ENCODE measurements at regions not wholly inside any gene's neighbourhood (a gene's known extent, or its start where the extent isn't known, plus 50 kb on each side); places are given as distances from the start of the nearest gene placed in this dataset.

DNA sequence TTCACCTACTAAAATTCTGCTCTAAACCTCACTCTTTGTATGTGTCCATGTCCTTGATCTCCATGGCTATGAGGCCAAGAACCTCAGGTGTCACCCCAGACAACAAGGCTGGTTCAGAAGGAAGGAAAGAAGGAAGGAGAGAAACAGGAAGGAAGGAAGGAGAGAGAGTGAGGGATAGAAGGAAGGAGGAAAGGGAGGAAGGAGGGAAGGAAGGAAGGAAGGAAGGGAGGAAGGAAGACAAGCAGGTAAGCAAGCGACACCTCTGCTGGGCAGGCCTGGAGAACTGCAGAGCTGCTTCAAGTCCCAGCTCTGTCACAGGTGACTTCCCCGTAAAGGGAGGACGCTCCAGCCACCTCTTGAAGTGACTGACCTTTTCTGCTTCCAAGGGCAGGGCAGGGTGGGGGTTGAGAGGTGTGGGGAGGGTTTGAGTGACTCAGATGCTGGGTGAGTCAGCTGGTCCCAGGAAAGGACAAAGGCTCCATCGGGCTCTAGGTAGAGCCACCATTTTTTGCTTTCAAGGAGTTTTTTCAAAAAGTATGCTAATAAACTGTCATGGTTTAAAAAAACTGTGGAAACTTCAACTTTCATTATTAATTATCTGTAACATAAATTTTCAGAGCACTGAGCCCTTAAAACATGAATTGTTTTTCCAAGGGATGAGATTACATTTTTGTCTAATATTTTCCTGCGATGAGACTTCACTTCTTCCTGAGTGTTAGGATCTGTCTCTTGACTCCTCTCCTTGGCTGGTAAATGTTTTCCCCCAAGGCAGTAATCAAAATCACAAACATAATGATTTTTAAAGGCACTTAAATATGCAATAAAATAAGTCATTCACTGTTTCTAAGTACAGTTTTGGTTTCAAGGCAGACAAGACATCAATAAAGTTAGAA lies 90.1 kb upstream of the L3MBTL4 start:
- 67% methylated on average over 1 of the region's 5 CpGs for WGBS (ENCODE audit: insufficient coverage)
- no peaks in the 10 kb centered on the region for H3K79me2 ChIP-seq (ENCODE audit: insufficient read depth, low read length)
- no peak overlapping the region for H3K9ac ChIP-seq (ENCODE audit: insufficient read depth, low read length, poor library complexity, severe bottlenecking)
- Mint-ChIP-seq H3K4me1 (no peaks in the 10 kb centered on the region), H3K36me3 (no peaks in the 10 kb centered on the region), H3K4me3 (no peak overlapping the region), H3K27ac (no peak overlapping the region), H3K27me3 (ENCODE audit: low read depth in 3 of 3) (no peaks in the 10 kb centered on the region), H3K9me3 (peaks cover 0 to 6% (median 3%) of the 10 kb centered on the region in 7 donors)
- TF ChIP-seq, protein P1, sequence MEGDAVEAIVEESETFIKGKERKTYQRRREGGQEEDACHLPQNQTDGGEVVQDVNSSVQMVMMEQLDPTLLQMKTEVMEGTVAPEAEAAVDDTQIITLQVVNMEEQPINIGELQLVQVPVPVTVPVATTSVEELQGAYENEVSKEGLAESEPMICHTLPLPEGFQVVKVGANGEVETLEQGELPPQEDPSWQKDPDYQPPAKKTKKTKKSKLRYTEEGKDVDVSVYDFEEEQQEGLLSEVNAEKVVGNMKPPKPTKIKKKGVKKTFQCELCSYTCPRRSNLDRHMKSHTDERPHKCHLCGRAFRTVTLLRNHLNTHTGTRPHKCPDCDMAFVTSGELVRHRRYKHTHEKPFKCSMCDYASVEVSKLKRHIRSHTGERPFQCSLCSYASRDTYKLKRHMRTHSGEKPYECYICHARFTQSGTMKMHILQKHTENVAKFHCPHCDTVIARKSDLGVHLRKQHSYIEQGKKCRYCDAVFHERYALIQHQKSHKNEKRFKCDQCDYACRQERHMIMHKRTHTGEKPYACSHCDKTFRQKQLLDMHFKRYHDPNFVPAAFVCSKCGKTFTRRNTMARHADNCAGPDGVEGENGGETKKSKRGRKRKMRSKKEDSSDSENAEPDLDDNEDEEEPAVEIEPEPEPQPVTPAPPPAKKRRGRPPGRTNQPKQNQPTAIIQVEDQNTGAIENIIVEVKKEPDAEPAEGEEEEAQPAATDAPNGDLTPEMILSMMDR (IDR thresholded peaks at IDR 0.05) = no peak
- DNase-seq = no peak
- no peak overlapping the region for H2AFZ ChIP-seq (ENCODE audit: insufficient read depth, low read depth, low read length, poor library complexity, severe bottlenecking)
- no peaks in the 10 kb centered on the region for H3K27me3 ChIP-seq (ENCODE audit: control insufficient read depth in 2 of 2, insufficient read depth in 2 of 2, low read length in 2 of 2)
- no peak overlapping the region for H3K4me2 ChIP-seq (replicated peaks; ENCODE audit: extremely low read depth, low read length, poor library complexity, severe bottlenecking)
- no peak overlapping the region for H3K27ac ChIP-seq (ENCODE audit: low read depth in 1 of 2, low read length in 2 of 2)
- H3K9me3 ChIP-seq (replicated peaks in 1 of 2; ENCODE audit: control insufficient read depth in 1 of 2, insufficient read depth in 1 of 2, low read length in 2 of 2) = no peaks in the 10 kb centered on the region
- no peaks in the 10 kb centered on the region for H3K4me1 ChIP-seq (ENCODE audit: control insufficient read depth in 1 of 2, insufficient read depth in 2 of 2, low read length in 2 of 2)
- H3K36me3 ChIP-seq (replicated peaks in 1 of 2; ENCODE audit: control insufficient read depth in 1 of 2, insufficient read depth in 2 of 2, low read length in 2 of 2) = no peaks in the 10 kb centered on the region
- no peaks in the 10 kb centered on the region for H4K20me1 ChIP-seq (ENCODE audit: insufficient read depth, low read length)
- no peak overlapping the region for H3K4me3 ChIP-seq (replicated peaks in 1 of 3; ENCODE audit: low read depth in 2 of 3, low read length in 3 of 3)
- intact Hi-C loops (cut with micrococcal nuclease) = no loop called here

DNA sequence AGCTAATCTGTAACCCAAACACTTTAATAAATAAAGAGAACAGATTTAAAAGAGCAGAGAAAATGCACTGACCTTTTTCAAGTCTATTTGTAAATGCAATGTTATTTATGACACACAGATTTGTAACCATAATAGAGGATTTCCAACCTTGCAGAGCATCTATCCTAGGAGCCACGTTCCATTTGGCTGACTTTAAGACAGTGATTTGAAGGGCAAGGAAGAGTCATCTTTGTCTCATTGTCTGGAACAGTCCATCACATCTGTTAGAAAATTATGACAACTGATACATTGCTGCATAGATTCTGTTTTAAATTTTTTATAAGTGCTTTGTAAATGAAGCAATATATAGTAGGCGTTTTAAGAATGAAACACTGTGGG lies 90.8 kb upstream of the L3MBTL4 start:
- 90% methylated on average over 1 of the region's 2 CpGs for WGBS (ENCODE audit: insufficient coverage)
- H3K4me1 ChIP-seq (ENCODE audit: control insufficient read depth in 1 of 2, insufficient read depth in 2 of 2, low read length in 2 of 2) = no peaks in the 10 kb centered on the region
- DNase-seq = no peak
- no peak overlapping the region for H2AFZ ChIP-seq (ENCODE audit: insufficient read depth, low read depth, low read length, poor library complexity, severe bottlenecking)
- Mint-ChIP-seq H3K4me1 (no peaks in the 10 kb centered on the region), H3K27me3 (ENCODE audit: low read depth in 3 of 3) (peaks cover 0 to 2% (median 0%) of the 10 kb centered on the region in 3 donors), H3K4me3 (no peak overlapping the region), H3K27ac (no peak overlapping the region), H3K36me3 (no peaks in the 10 kb centered on the region), H3K9me3 (peaks cover 0 to 6% (median 3%) of the 10 kb centered on the region in 7 donors)
- no peak overlapping the region for H3K9ac ChIP-seq (ENCODE audit: insufficient read depth, low read length, poor library complexity, severe bottlenecking)
- H3K27ac ChIP-seq (ENCODE audit: low read depth in 1 of 2, low read length in 2 of 2) = no peak overlapping the region
- H3K4me2 ChIP-seq (replicated peaks; ENCODE audit: extremely low read depth, low read length, poor library complexity, severe bottlenecking) = no peak overlapping the region
- H3K79me2 ChIP-seq (ENCODE audit: insufficient read depth, low read length) = no peaks in the 10 kb centered on the region
- no peaks in the 10 kb centered on the region for H4K20me1 ChIP-seq (ENCODE audit: insufficient read depth, low read length)
- no peaks in the 10 kb centered on the region for H3K9me3 ChIP-seq (replicated peaks in 1 of 2; ENCODE audit: control insufficient read depth in 1 of 2, insufficient read depth in 1 of 2, low read length in 2 of 2)
- H3K27me3 ChIP-seq (ENCODE audit: control insufficient read depth in 2 of 2, insufficient read depth in 2 of 2, low read length in 2 of 2) = no peaks in the 10 kb centered on the region
- no peaks in the 10 kb centered on the region for H3K36me3 ChIP-seq (replicated peaks in 1 of 2; ENCODE audit: control insufficient read depth in 1 of 2, insufficient read depth in 2 of 2, low read length in 2 of 2)
- TF ChIP-seq, protein P1 (IDR thresholded peaks at IDR 0.05) = no peak
- no peak overlapping the region for H3K4me3 ChIP-seq (replicated peaks in 1 of 3; ENCODE audit: low read depth in 2 of 3, low read length in 3 of 3)
- intact Hi-C loops (cut with micrococcal nuclease) = no loop called here

Data from CD14-positive monocyte (primary cell).